Skeletal muscle cell (primary cell): ENCODE measurements at regions not wholly inside any gene's neighbourhood (a gene's known extent, or its start where the extent isn't known, plus 50 kb on each side); places are given as distances from the start of the nearest gene placed in this dataset.
"Not testable (repeated sequence)": the region's sequence is repeated elsewhere in the genome, so short reads cannot be mapped to it uniquely, and the experiment has no call there.

ENCODE experiments used
- DNase-seq: peaks from one replicate; pipeline ENCODE4 v3.0.0-alpha.2; 2010; ENCODE audit warnings: low read depth
- H3K4me3 ChIP-seq: 2 replicates; pipeline ENCODE4 v1.5.1; 2011; ENCODE audit warnings: low read depth, mild to moderate bottlenecking, control low read depth, low read length, moderate library complexity

DNA sequence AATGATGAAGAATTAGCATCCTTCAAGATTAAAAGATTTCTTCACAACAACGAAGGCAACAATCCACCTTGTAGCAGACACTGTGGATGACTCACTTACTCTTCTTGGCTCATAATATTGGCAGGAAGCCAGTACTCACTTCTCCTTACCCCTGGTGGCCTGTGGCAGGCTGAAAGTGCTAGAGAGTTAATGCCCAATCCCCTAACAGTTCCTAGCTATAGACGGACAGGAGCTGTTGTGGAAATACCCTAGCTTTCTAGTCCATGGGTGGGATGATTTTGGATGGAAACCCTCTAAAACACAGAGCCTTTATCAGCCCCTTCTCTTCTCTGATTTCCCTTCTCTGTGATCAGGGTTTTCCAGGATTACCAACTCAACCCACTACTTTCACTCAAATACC is 128.6 kb upstream of the NYAP2 start:
- no peak overlapping the region for H3K4me3 ChIP-seq
- peak; percentile 53 for DNase-seq

DNA sequence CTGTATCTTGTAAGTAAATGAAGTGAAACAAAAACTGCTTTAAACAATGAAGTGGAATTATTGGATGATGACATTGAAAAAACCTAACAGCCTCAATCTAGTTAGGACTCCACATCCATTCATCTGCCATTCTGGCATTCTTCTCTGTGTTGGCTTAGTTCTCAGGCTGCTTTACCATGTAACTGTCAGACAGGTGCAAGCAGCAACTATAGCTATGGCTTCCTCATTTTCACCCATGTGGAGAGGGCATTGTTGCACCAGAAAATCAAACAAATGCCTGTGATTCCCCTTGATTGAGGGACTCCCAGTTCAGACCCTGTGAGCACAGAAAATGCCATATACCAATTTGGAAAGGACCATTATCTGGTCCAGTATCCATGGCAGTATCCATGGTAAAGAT is 129.5 kb upstream of the NYAP2 start:
- H3K4me3 ChIP-seq, result no peak overlapping the region
- DNase-seq, result no peak

DNA sequence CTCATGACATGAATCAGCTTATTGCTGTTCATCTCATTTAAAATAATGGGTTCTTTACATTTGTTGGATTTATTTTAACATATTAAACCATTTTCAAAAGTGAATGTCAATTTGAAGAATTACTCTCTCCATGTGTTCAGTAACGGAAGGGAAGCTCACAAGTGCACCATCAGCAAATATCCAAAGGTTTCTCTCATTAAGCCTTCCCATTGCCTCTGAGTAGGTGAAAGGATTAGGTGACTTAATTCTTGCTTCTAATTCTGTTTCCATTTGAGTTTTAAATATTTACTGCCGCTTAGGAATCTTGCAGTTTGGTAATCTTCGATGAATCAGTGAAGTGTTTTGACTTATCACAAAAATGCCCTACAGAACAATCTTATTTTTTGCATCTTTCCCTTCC is 145.1 kb upstream of the NYAP2 start:
- no peak overlapping the region for H3K4me3 ChIP-seq
- DNase-seq, result no peak

DNA sequence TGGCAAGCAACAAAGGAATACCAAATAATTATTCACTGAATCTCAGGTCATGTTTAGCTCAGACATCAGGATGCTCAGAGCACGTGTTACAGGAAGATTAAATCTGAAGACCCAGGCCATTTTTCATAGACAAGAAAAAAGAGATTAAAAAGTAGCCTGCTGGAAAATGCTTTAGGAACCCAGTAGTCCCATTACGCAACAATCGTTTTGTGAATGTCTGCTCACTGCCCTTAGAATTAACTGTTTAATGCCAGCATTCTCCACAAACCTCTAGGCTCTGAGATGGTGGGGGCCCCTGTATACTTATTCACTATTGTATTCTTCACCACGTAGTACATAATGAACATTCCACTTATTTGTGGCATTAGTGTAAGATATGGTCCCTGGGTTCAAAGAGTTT is 154.6 kb upstream of the NYAP2 start:
- no peak overlapping the region for H3K4me3 ChIP-seq
- no peak for DNase-seq

DNA sequence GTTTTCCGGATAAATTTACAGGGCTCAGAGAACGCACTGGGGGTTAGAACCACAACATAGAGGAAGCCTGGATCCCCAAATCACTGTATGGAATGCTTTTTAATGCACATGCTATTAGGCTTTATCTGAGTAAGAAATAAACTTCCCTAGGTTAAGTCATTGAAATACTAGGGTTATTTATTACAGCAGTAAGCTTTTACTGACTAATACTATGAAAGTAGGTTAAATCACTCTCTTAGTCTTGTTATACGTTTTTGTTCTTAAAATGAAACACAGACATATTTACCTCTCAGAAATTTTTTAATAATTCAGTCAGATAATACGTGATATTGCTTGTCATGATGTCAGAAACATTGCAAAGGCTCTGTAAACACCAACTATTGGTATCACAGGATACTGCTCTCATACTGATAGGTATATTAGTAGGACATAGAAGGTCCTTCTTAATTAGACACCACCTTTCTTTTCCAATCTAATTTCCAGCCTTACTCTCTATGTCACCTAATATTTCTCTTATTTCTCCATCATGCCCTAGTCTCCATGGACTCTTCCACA is 162.7 kb upstream of the NYAP2 start:
- no peak for DNase-seq
- no peak overlapping the region for H3K4me3 ChIP-seq

DNA sequence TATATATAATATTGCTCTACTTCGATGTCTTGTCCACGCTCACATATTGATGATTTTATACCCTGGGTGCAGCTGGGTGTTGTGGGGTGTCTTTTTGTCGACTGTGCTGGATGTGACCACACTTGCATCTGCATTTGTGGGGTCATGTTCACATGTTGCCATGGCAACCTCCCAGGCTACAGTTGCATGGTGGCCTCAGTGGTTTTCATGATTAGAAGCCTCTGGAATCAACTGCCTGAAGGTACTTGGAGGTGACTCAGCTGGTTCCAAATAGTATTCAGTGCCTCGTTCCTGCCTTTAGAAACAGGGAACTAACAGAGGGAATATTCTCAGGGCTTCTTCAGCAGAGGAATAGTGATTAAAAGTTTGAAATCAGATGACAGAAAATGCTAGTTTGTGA is 166.3 kb upstream of the NYAP2 start:
- H3K4me3 ChIP-seq, result no peak overlapping the region
- DNase-seq, result no peak

DNA sequence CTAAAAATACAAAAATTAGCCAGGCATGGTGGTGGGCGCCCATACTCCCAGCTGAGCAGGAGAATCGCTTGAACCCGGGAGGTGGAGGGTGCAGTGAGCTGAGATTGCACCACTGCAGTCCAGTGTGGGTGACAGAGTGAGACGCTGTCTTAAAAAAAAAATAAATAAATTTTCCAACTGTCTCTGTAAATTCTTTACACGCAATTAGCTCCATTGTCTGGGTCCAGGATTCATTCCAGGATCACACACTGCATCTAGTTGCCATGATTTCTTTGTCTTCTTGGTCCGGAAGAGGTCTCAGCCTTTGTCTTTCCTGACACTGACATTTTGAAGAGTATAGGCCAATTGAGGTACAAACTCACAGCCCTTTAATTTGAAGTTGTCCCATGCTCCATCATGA is 167.6 kb upstream of the NYAP2 start:
- DNase-seq, result no peak
- no peak overlapping the region for H3K4me3 ChIP-seq

DNA sequence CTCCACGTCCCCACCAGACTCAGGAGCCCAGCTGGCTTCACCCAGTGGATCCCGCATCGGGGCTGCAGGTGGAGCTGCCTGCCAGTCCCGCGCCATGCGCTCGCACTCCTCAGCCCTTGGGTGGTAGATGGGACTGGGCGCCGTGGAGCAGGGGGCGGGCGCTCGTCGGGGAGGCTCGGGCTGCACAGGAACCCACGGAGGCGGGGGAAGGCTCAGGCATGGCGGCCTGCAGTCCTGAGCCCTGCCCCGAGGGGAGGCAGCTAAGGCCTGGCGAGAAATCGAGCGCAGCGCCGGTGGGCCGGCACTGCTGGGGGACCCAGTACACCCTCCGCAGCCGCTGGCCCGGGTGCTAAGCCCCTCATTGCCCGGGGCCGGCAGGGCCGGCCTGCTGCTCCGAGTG is 170.2 kb upstream of the NYAP2 start:
- not testable (repeated sequence) for H3K4me3 ChIP-seq, DNase-seq

DNA sequence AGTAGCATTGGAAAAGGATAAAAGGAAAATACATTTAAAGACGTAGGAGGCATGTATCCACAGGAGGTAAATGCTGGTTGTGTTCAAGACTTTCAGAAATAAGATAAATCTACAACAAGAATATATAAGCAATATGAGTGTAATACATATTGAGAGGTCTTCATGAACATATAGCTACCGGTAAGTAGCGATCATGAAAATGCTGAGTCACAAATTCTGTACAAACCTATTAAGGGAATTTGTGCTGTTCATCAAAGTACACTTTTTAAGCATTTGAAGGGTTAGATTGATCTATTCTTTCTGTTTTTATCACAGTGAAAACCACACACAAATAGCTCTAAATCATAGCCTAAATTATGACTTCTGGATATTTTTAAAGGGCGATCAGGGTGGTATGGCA is 173.1 kb upstream of the NYAP2 start:
- DNase-seq, result no peak
- no peak overlapping the region for H3K4me3 ChIP-seq

DNA sequence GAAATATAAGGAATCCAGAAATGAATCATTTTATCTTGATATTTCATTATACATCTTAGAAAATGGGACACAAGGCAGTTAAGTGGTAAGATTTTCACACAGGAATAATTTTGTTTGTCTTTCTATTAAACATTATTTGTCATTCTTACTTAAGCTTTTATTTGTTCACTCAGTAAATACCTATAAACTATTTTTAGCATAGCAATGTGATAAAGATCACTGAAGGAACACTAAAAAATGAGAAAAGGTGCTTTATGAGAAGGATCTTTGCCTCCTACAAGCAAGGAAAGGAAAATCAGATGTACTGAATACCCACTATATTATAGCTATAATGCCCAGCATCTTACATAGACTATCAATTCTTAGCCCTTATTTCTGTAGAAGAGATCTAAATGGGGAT is 176.2 kb upstream of the NYAP2 start:
- no peak for DNase-seq
- H3K4me3 ChIP-seq, result no peak overlapping the region

DNA sequence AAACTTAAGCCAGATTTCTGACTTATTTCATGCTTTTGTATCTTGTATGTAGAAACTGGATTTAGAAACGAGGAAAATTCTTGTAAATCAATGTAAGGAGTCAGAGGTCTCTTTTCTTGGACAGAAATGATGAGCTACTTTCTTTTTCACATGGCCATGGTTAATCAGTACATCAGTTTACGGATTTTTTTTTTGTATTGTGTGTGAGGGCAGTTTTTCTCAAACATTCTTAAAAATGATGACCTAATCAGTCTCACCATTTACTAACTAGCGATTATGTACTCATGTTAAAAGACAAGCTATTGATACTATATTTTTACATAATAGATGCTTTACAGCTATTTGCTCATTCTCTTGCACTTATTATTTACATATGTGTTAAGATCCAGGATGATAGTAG is 165.2 kb upstream of the DOCK10 start:
- H3K4me3 ChIP-seq, result no peak overlapping the region
- no peak for DNase-seq

DNA sequence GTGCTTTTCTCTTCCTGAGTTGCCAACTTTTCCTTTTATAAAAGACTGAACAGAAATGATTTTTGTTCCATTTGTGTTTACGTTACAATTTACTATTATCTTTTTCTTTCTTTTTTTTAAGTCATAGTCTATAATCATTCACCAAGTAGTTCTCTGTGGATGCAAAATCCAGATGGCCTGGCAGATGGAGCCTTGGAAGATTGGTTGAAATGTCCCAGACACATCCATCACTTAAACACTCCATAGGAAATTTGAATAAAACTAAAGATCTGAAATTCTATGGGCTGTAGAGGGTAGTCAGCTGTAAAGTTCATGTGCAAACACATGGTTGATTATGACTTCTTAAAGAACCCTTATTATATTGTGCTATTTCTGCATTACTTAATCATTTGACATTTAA is 164.8 kb upstream of the DOCK10 start:
- DNase-seq, result no peak

DNA sequence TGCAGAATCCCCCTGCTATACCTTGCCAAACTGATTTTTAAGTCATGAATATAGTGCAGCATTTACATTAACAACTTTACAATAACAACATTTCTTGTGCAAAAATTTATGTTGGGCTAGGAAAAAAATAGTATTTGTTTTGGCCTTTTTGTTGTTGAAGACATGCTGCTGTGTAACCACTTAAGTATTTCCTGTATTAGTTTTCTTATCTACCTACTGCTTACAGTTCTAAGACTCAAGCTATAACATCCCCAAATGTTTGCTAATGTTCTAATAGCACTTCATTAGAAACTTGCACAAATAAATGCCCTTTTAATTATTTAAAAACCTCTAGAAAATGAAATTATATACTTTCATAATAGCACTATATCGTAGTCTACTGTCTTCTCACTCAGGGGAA is 154.3 kb upstream of the DOCK10 start:
- H3K4me3 ChIP-seq, result no peak overlapping the region
- DNase-seq, result no peak

More for the DNA sequence above, 164.8 kb upstream of the DOCK10 start:
- H3K4me3 ChIP-seq, result no peak overlapping the region

DNA sequence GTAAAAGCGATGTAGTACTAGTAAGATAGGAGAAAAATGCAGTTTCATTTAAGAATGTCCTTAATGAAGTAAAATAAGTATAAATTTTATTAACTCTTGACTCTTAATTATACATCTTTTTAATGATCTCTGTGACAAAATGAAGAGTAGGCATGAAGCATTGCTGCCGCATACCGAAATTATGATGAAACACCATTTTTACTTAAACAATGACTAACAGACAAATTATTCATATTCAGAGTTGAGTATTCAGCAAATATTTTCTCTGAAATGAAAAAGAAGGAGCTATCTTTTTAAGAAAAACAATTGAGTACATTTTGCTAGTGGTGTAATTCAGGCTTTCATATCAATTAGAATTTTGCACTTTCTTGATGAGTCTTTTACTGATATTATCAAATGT is 150.6 kb upstream of the DOCK10 start:
- DNase-seq, result no peak

DNA sequence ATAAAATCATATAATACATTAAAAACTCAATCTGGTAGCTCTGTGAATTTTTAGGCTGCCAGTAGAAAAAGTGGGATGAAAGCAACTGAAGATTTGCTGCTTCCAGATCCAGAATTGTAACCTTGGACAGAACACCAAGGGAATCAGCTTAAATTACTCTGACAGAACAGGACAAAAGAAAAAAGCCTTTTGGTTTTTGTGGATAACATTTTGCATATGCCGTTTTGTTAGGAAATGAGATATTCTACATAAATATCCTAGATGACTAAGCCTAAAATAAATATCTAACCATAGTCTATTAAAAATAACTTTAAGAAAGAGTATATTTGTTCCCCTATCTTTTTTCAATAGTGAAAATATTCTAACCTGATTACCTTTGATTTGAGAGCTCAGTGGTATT is 148.7 kb upstream of the DOCK10 start:
- no peak overlapping the region for H3K4me3 ChIP-seq
- no peak for DNase-seq

More for the DNA sequence above, 150.6 kb upstream of the DOCK10 start:
- H3K4me3 ChIP-seq, result no peak overlapping the region

DNA sequence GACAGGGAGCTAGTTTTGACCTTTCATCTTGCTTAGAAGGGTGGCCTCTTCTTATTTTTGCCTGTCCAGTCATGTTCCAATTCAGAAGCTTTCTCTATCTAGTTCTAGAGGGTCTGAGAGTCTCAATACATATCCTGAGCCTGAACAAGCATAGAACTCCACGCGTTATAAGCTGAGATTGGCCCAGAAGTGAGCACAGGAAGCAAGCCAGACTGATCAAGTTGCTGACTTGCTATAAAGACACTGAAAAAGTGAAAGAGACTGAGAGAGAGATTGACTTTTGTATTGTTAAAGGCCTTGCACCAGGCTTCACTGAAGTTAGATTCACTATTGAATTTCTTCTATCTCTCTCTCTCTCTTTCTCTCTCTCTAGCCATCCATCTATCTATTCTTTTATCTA is 142.7 kb upstream of the DOCK10 start:
- no peak for DNase-seq
- H3K4me3 ChIP-seq, result no peak overlapping the region

DNA sequence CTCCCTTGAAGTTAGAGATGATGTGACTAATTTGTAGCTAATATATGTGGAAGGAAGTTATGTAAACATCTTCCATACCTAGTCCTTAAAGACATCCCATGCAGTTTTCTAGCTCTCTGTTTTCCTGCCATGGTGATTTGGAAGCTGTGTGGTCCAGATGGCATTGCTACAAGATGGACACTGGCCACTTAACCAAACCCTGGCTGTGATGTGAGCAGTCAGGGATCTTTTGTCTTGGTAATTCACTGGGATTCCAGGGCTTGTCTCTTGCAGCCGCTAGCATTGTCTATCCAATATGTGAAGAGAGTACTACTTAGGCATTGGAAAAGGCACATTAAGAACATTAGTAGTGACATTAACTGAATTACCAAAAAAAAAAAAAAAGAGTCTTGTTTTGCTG is 139.9 kb upstream of the DOCK10 start:
- no peak overlapping the region for H3K4me3 ChIP-seq

DNA sequence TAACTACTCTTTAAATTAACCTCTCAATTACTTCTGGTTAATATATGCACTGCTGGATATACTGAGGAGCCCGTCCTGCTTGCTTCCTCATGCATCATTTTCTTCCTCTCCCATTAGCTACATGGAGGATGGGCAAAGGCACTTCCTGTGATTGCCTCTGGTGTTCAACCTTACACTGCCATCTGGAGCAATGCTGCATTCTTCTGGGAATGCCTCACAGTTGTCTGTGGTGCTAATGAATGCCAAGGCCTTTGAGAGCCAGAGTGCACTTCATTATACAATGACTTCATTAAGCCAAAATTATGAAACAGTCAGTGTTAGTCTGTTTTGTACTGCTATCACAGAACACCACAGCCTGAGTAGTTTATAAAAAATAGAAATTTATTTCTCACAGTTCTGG is 134.8 kb upstream of the DOCK10 start:
- DNase-seq, result peak; percentile 45
- no peak overlapping the region for H3K4me3 ChIP-seq

More for the DNA sequence above, 139.9 kb upstream of the DOCK10 start:
- no peak for DNase-seq

DNA sequence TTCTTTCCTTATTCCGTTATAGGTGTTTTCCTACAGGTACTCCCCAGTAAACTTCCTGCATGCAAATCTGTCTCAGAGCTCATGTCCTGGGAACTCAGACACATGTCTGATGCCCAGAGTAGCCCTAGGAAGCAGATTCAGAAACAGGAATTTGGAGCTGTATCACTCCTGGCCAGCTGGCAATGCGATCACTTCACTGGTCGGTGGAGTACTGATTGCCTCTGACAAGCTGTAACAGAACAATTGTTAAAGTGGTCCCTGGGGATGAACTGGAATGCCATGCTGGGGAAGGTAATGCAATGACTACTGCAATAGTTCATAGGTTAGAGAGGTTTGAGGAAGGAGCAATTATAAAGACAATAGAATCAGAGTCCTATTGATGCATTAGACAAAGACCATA is 131.6 kb upstream of the DOCK10 start:
- peak; percentile 66 for DNase-seq
- H3K4me3 ChIP-seq, result no peak overlapping the region

DNA sequence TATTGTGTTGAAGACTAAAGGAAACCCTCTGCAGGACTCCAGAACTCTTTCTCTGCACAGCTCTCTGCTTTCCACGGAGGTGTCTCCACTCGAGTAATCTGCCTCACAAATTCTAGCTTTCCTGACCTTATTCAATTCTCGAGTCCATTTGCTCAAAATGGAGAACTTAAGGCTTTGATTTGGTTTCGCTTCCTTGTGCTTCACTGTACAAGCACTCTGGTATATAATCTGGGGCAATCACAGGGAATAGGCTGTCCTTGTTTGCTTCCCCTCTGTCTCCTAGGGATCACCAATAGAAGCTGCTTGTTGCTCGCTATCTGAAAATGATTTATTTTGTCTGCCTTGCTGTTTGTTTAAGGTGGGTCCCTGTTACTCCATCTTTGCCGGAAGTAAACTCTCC is 129.1 kb upstream of the DOCK10 start:
- DNase-seq, result no peak

DNA sequence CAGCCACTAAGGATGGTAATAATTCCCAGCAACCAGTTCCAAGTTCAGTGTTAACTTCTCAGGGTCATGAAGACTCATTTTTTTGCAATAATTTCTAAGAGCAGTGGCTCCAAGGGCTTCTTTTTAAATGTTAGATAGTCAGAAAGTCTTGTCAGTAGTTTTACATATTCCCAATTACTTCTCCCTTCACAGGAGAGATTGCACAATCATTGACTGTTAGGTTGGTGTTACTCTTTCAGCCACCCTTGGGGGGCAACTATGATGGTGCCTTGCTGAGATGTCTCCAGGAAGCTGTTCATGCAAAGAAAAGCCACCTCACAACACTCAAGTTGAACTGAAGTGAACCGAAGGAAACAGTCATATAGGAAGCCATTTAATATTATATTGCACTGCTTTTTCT is 127.9 kb upstream of the DOCK10 start:
- no peak for DNase-seq
- H3K4me3 ChIP-seq, result no peak overlapping the region

More for the DNA sequence above, 129.1 kb upstream of the DOCK10 start:
- no peak overlapping the region for H3K4me3 ChIP-seq

DNA sequence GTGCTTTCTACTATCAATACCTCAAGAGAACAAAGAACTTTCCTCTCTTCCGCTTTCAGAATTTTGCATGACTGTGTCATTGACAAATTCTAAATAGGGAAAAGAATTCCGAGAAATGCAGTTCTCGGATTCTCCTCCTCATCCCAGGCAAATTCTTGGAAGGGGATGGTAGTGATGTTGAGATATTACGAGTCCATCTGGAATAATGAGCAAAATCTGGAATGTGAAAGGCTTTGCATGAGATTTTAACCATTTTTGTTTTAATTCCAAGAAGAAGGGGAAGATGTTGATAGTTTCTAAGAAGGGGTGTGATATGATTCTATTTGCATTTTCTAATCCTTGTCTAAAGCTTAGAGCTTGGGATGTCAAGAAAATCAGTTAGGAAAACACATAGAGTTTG is 127.1 kb upstream of the DOCK10 start:
- DNase-seq, result no peak
- no peak overlapping the region for H3K4me3 ChIP-seq
